GM12865 (cell line): ENCODE measurements at regions not wholly inside any gene's neighbourhood (a gene's known extent, or its start where the extent isn't known, plus 50 kb on each side); places are given as distances from the start of the nearest gene placed in this dataset.

Source experiments
- DNase-seq: peaks from one replicate; pipeline ENCODE4 v3.0.0; 2010; ENCODE audit warnings: low read depth
- H3K4me3 ChIP-seq: 2 replicates; pipeline ENCODE4 v1.5.1; 2011; ENCODE audit warnings: mild to moderate bottlenecking, low read depth, low read length, control low read depth
- TF ChIP-seq, protein P1 (sequence below): IDR thresholded peaks from 2 replicates; pipeline ENCODE4 v1.5.1; 2011; ENCODE audit warnings: low read length, control low read depth, low read depth, inconsistent platforms; ENCODE audit not compliant: insufficient read depth; ENCODE audit errors: missing control alignments

DNA sequence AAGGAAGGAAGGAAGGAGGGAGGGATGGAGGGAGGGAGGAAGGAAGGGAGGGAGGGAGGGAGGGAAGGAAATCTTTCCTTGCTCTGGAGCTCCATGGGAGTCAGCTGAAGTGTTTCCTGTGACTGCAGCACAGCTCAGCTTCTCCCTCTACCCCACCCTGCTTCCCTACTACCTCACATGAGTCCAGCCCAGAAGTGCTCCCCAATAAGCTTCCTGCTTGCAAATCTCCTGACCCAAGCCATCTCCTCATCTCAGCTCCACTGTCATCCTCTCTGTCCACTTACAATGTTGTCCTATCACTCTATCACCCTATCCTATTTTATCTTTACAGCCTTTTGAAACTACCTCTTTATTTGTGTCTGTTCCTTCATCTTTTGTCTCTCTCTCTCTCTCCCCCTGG is 52.9 kb upstream of the SSBP3 start:
- no peak for DNase-seq
- TF ChIP-seq, protein P1, sequence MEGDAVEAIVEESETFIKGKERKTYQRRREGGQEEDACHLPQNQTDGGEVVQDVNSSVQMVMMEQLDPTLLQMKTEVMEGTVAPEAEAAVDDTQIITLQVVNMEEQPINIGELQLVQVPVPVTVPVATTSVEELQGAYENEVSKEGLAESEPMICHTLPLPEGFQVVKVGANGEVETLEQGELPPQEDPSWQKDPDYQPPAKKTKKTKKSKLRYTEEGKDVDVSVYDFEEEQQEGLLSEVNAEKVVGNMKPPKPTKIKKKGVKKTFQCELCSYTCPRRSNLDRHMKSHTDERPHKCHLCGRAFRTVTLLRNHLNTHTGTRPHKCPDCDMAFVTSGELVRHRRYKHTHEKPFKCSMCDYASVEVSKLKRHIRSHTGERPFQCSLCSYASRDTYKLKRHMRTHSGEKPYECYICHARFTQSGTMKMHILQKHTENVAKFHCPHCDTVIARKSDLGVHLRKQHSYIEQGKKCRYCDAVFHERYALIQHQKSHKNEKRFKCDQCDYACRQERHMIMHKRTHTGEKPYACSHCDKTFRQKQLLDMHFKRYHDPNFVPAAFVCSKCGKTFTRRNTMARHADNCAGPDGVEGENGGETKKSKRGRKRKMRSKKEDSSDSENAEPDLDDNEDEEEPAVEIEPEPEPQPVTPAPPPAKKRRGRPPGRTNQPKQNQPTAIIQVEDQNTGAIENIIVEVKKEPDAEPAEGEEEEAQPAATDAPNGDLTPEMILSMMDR, result no peak
- H3K4me3 ChIP-seq, result no peak overlapping the region

DNA sequence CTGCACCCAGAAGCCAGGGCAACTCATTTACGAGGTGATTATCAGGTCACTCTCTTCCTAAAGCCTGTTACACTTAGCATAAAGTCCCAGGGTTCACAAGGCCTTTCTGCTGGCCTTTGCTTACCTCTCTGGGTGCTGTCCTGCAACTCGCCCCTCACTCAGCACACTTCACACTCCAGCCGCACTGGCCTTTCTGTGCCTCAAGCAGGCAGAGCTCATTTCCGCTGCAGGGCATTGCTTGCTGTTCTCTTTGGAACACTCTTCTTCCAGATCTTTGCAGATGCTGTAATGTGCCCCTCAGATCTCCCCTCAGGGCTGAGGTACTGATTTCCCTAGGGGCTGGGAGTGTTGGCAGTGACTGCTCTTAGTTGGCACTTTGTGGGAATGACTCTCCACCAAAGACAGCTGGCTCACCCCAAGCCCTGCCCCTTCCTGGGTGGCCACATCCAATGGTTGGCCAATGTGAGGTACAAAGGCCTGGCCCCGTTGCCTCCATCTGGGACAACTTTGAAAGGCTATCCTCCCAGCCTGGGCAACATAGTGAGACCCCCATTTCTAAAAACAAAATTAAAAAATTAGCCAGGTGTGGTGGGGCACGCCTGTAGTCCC is 50.8 kb upstream of the SSBP3 start:
- no peak overlapping the region for H3K4me3 ChIP-seq

GRCh38 chr1:54456361-54456760 is 50.2 kb upstream of the SSBP3 start:
- no peak for DNase-seq
- TF ChIP-seq, protein P1, result no peak
- no peak overlapping the region for H3K4me3 ChIP-seq

More for the DNA sequence above, 50.8 kb upstream of the SSBP3 start:
- DNase-seq, result no peak
- TF ChIP-seq, protein P1, result no peak
